ENCODE measurements at regions not wholly inside any gene's neighbourhood (a gene's known extent, or its start where the extent isn't known, plus 50 kb on each side); places are given as distances from the start of the nearest gene placed in this dataset.
"Not testable (repeated sequence)": the region's sequence is repeated elsewhere in the genome, so short reads cannot be mapped to it uniquely, and the experiment has no call there.

DNA sequence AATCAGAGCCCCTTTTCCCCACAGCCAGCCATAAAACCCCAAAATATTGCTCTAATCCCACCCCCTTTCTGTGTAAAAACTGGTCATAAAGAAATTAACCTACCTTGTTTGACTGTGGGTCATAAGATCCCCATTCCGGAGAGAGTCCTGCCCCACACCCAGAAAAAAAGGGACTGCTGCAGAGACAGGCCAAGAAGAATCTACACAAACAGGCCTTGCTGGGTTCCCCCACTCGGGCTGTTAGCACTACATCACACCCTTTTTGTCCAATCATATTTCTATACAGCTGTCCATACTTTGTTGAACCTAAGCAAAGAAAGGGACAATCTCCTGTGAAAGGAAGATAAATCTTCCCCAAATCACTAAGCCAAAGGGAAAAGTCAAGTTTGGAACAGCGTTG, 84.4 kb upstream of the MFGE8 start:
- DNase-seq, result no peak

DNA sequence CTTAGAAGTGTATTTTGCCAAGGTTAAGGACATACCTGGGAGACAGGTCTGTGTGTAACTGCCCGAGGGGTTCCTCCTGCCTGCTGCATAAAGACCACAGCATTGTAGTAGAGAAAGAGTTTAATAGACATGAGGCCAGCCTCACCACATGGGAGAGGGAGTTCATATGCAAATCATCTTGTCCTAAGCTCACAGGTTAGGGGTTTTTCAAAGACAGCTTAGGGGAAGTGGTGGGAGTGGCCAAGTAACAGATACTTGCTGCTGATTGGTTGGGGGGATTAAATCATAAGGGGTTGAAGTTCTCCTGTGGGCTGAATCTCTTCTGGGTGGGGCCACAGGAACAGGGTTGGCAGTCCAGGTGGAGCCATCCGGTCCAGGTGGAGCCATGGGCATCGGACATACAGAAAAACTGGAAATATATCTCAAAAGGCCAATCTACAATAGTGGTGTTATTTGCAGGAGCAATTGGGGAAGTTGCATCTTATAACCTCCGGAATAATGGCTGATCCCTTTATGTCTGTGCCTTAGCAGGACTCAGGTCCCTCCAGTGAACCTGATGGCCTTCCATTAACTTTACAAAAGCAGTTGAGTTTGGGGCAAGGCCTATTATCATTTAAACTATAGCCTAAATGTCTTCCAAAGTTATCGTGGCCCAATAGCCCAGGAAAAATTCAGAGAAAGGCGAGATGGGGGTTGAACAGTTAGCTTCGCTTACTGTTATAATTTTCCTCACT, 86.0 kb upstream of the MFGE8 start:
- no peak for DNase-seq

DNA sequence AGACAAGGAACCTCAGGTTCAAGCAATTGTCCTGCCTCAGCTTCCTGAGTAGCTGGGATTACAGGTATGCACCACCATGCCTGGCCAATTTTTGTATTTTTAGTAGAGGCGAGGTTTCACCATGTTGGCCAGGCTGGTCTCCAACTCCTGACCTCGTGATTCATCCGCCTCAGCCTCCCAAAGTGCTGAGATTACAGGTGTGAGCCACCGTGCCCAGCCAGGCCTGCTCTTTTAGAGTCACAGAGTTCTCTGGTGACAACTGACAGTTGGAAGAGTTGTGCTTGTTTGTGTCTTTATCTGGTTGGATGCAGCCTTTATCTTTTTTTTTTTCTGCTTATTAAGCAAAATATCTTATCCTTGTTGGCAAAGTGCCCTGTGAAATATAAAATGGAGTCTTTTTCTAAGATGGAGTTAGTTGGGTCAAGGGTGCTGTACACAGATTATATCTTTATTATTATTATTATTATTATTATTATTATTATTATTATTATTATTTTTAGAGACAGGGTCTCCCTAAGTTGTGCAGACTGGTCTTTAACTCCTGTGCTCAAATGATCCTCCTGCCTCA, 86.5 kb upstream of the ABHD2 start:
- DNase-seq, result not testable (repeated sequence)

DNA sequence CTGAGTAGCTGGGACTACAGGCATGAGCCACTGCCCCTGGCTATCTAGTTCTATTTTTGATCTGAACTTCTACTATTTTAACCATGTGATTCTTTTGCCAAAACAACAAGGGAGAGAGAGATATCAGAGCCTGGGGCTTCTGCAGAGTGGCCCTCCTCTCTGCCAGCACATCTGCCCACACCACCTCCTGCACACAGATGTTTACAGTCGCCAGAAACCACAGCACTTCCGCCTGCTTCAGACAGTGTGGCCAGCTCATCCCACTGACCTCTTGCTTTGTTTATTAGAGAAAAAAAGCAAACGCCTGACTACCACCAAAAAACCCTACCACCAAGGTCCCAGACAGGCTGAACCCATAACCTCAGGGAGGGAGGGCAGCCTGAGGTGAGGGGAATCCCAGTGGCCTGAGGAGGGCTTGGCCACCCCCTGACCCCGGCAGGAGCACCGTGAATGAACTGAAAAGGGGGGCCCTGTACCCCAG, 85.9 kb upstream of the ABHD2 start:
- no peak for DNase-seq

DNA sequence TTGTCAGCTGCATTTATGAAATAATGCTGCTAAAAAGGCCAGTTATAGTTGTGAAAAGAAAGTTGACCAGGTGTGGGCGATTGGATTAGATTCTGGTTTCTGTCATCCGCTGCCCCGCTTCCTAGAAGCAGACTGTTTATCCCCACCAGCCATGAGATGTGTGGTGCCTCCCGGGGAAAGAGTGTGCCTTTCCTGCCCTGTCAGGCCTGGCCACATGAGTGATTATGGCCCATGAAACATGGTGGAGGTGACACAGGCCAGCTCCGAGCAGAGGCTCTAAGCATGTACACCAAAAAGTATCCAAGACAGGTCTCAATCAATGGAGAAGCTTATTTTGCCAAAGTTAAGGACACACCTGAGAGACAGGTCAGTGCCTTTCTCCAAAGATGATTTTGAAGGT, 85.4 kb upstream of the ABHD2 start:
- no peak for DNase-seq

DNA sequence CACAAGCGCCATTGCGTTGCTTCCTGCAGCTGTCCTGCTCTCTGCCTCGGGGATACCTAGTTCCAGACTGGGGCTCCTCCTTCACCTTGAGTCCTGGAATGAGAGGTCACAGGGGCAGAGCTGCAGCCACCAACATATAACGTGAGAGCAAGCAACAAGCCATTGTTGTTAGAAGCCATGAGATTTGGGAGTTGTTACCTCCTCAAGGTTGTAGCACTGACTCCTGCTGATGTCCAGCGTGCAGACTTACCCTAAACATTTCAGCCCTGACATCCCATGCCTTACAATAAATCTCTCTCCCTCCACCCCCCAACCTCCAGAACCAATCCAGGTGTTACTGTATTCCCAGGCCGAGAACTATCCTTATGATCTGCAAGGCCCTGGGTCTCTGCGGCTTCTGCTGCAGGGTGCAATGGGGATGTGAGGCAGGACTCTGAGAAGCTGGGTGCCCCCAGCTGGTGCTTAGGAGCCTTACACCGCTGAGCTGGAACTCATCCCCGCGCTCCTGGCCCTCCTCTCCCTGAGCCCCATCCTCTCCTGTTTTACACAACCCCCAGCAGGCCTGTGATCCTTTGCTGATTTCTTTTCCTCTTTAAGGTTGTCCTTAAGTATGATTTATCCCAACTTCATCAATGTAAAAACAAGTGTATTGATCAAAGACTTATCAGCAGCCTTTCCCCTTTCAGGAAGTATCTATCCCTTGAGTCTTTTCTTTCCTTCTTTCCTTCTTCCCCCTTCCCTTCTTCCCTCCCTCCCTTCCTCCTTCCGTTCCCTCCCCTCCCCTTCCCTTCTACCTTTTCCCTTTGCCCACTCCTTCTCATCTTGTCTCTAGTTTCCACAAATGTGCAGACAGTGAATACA, 84.2 kb upstream of the ABHD2 start:
- no peak for DNase-seq

DNA sequence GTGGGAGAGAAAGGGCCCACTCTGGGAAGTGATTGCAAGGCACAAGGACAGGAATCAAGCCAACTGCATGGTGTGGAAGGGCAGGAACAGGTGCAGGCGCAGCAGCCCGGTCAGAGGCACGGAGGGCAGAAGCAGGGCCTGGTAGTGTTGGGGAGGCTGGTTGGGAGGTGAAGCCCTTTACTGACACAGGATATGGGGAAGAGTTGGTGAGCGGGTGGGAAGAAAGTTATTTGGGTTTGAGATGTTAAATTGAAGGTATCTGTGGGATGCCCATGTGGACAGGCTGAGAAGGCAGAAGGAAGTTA, 83.6 kb upstream of the ABHD2 start:
- DNase-seq, result no peak

DNA sequence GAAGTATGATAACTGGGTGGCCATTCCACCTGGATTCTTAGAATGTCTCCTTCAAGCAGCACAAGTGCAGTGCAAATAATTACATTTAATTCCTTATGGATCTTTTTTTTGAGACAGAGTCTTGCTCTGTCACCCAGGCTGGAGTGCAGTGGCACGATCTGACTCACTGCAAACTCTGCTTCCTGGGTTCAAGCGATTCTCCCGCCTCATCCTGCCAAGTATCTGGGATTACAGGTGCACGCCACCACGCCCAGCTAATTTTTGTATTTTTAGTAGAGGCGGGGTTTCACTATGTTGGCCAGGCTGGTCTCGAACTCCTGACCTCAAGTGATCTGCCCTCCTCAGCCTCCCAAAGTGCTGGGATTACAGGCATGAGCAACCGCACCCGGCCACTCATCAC, 80.7 kb upstream of the ABHD2 start:
- not testable (repeated sequence) for DNase-seq

DNA sequence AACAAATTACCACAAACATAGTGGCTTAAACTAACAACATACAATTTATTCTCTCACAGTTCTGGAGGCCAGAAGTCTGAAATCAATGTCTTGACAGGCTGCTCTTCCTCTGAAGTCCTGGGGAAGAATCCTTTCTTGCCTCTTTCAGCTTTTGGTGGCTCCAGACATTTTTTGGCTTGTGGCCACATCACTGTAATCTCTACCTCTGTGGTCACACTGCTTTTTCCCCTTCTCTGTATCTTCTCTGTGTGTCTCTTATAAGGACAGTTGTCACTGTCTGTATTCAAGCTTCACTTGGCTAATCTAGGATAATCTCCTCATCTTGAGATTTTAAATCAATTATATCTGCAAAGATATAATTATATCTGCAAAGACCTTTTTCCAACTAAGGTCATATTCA, 80.3 kb upstream of the ABHD2 start:
- no peak for DNase-seq

DNA sequence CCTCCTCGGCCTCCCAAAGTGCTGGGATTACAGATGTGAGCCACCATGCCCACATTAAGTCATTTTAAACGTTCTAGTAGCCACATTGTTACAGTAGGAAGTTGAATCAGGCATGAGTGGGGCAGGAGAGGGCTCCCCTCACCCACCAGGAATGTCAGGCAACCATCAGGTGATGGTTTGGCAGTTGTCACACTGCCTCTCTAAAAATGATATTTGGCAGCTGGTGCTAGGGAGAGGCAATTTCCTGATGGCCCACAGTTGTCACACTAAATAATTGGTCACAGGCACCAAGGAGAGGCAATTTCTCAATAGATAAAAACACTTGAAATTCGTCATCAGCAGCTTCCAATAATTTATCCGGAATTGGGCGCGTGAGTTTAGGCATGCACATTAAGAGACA, 79.2 kb upstream of the ABHD2 start:
- no peak for DNase-seq

DNA sequence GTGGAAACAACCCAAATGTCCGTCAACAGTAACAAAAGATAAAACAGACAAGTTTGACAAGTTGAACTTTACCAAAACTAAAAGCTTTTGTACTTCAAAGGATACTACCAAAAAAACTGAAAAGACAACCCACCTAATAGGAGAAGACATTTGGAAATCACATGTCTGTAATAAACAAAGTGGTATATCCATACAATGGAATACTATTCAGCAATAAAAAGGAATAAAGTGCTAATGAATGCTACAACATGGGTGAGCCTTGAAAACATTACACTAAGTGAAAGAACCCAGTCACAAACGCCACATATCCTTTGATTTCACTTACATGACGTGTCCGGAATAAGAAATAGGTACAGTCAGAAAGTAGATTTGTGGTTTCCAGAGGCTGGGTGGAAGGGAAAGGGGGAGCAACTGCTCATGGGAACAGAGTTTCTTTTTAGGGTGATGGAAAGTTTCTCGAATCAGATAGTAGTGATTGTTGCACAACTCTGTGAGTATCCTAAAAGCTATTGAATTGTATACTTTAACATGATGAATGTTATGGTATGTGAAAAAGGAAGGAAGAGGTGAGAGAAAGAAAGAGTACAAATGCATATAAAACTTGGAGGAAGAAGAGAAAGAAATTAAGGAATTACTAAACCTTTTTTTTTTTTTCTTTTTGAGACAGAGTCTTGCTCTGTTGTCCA, 72.7 kb upstream of the ABHD2 start:
- DNase-seq, result no peak

DNA sequence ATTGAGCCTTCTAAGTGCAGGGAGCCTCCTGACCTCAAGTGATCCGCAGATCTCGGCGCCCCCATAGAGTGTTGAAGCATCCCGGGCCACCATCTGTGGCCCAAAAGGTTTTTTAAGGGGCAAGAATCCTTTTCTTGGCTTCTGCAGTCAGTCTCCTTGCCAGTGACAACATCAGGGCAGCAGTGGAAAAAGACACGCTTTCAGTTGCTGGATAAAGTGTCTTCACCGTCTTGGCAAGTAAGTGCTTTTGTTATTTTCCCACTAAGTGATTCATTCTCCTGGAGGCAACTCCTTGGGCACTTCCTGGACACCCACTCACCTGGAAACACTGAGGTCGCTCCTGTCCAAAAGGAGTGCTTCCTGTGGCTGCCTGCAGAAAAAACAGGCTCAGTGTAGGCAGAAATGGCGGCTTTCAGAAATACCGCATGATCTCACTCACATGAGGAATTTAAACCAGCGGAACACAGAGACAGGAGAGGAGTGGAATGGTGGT, 71.7 kb upstream of the ABHD2 start:
- no peak for DNase-seq

DNA sequence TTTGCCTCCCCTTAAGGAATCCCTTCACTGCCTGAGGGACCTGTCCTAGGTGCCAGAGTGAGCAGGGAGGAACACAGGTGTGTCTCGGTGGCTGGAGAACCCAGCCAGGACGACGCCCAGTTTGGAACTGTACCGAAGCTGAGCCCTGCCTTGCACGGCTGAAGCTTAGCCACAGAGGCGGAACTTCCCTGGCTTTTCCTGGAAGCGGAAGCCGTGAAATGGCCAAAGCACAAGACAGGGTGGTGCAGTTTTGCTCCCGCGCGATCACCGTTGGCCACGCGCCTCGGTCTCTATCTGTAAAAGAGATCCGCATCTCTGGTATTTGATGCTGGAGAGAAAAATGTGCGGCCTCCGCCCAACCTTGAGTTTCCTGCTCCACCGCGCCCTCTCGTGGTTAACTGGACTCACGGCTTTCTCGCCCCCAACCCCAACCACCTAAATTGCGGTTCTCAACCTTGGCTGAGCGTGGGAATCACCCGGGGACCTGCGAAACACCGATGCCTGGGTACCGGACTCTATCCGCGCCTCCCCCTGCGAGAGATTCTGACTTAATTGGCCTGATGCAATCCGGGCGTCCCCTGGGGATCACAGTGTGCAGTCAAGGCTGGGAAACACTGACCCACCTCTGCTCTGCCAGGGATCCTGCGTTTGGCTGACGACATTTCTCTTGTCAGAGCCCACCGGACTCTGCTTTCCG, 70.7 kb upstream of the ABHD2 start:
- peak; percentile 84 for DNase-seq

DNA sequence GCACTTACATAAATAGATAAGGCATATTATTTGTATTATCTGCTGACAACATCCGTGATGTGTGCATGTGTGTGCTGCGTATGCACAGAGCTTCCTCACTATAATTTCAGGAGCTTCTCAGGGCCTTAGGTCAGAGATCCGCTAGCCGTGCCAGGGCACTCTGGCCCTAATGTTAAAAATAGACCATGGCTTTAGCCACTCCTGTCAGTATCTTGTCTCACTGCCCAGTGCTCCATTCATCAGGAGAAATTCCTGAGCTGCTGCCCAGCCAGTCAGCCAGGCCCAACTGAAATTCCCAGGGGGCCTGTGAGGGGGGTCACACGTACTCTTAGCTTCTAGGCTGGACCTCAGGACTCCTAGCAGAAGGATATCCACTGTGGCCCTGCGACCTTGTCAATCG, 70.0 kb upstream of the ABHD2 start:
- no peak for DNase-seq

DNA sequence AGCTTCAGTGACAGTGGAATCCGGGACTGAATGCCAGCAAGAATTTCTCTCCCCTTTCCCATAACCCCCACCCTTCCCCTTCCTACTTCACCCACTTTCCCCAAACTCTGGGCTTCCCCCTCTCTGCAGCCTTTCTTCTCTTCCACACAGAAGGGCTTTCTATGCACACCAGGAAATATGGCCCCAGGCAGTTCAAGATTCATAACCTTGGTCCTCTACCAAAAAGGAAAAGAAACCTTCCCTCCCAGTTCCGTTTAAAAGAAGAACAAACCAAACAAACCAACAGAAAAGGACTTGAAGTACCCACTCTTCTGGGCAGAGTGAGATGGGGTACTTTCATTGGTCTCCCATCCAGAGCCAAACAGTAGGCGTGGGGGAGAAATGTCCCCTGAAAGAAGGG, 68.8 kb upstream of the ABHD2 start:
- DNase-seq, result no peak

DNA sequence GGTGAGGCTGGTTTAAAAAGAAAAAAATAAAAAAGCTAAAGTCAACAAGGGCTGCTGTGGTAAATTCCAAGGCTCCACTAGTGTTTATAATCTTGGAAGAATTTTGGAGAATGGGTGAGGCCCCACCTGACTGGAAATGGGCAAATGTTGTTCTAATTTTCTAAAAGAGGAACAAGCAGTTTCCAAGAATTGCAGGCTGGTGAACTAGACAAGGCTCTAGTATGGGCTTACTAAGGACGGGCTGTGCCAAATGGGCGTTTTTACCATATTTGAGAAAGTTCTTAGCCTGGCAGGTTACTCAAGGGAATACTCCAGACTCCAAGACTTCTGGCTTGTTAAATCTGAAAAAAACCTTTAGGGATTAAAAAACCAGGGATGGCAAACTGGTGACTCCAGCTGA, 67.0 kb upstream of the ABHD2 start:
- DNase-seq, result no peak

DNA sequence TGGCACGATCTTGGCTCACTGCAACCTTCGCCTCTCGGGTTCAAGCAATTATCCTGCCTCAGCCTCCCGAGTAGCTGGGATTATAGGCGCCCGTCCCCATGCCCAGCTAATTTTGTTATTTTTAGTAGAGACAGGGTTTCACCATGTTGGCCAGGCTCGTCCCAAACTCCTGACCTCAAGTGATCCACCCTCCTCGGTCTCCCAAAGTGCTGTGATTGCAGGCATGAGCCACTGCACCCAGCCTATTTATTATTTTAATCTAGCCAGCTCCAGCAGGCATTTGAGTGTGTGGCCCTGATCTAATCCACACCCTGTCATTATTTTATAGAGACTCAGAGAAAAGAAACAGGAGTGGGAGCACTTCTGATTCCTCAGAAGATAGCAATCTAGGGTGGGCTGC, 66.4 kb upstream of the ABHD2 start:
- DNase-seq, result not testable (repeated sequence)

DNA sequence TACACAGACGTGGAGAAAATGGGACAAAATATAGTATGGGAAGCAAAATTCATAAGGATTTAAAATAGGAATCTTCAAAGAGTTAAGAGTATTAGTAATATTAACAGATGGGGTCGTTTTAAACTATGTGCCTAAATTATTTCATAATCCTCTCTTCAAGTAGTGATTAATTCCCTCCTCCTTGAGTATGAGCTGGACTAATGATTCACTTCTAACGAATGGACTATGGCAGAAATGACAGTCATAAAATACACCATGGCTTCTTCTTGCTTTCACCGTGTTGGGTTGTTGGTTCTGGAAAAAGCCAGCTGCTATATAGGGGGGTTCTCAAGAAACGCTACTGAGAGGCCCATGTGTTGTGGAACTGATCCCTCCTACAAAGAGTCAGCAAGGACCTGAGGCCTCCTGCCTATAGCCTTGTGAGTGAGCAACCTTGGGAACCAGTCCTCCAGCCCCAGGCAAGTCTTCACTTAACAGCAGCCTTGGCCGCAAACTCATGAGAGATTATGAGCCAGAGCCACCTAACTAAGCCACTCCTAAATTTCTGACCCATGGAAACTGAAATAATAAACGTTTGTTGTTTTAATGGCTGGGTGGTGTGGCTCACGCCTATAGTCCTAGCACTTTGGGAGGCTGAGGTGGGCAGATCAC, 64.8 kb upstream of the ABHD2 start:
- no peak for DNase-seq

DNA sequence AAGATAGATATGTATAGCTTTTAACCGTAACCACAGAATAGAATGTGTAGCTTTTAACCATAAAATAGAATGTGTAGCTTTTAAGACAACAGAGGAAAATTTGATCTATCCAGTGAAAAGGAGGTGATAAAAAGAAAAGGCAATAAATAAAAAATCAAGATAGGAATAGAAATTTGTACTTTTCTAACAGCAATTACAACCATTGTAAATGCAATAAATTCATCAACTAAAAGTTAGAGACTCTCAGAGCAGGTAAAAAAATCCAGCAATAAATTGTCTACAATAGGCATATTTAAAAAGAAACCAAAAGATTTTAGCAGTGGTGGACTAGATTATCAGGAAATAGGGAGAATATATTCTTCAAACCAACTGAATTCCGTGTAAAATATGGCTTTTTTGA, 63.8 kb upstream of the ABHD2 start:
- DNase-seq, result no peak

DNA sequence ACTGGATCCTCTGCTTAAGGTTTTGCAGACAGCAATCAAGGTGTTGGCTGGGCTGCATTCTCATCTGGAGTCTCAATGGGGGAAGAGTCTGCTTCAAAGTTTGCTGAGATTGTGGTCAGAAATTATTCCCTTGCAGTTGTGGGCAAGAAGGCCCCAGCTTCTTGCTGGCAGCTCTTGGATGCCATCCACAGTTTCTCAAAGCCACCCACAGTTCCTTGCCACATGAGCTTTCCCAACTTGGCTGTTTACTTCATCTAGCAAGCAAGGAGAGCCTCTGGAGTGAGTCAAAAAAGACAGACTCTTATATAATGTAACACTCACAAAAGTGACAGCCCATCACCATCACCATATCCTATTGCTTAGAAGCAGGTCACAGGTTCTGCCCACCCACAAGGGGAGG, 62.1 kb upstream of the ABHD2 start:
- DNase-seq, result no peak

DNA sequence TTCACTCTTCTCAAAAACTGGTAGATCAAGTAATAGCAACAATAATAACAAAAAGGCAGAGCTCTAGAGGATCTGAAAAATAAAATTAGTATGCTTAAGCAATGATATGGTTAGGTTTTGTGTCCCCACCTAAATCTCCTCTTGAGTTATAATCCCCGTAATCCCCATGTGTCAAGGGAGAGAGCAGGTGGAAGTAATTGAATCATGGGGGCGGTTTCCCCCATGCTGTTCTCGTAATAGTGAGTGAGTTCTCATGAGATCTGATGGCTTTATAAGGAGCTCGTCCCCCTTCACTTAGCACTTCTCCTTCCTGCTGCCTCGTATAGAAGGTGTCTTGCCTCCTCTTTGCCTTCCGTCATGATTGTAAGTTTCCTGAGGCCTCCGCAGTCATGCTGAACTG, 60.2 kb upstream of the ABHD2 start:
- DNase-seq, result no peak

DNA sequence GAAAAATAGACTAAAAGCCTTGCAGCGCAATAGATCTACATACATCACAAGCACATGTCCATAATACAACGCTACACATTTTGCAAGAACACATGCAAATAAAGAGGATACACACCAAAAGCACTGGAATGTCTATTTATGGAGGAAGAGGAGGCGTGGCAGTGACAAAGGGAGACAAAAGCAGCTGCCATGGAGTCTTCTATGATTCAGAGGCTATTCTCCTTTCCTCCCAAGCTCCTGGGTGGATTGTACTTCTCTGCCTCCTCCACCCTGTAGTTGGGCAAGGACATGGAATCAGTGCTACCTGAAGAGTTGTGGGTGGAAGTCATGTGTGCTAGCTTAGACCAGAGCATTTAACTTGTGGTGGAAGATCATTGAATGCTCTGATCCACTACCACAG, 57.9 kb upstream of the ABHD2 start:
- DNase-seq, result no peak
